ENCODE measurements at regions not wholly inside any gene's neighbourhood (a gene's known extent, or its start where the extent isn't known, plus 50 kb on each side); places are given as distances from the start of the nearest gene placed in this dataset.

DNA sequence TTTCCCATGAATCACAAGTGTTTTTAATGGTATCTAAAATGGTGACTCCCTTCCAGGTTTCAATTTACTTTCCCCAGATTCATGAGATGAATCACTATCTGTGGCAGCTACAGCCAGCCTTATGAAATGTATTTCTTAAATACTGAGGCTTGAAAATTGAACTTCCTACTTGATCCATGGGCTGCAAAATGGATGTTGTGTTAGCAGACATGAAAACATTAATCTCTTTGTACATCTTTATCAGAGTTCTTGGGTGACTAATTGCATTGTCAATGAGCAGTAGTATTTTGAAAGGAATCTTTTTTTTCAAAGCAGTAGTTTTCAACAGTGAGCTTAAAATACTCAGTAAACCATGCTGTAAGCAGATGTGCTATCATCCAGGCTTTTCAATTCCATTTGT is 250.8 kb downstream of the SLC6A15 start:
- peak; percentile 45 for DNase-seq

DNA sequence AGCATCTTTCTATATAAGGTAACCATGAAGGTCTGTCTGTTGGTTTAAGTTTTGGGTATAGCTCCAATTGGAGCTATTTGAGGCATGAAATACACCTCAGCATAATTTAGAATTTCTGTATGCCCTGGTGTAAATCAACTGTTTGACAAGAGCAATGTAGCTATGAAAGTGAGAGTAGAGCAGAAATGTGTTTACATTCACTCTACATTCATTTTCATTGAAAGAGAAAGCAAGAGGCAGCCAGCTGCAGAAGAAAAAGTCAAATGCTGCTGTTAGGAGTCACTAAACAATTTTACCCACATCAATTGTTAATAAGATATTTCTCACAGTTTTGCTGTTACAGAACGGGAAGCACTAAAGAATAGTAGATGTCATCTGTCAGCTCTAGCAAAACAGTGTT is 252.5 kb downstream of the SLC6A15 start:
- no peak for DNase-seq

- DNase-seq, result no peak
Observed at GRCh38 chr12:84658877-84659276, 253.7 kb downstream of the SLC6A15 start.

DNA sequence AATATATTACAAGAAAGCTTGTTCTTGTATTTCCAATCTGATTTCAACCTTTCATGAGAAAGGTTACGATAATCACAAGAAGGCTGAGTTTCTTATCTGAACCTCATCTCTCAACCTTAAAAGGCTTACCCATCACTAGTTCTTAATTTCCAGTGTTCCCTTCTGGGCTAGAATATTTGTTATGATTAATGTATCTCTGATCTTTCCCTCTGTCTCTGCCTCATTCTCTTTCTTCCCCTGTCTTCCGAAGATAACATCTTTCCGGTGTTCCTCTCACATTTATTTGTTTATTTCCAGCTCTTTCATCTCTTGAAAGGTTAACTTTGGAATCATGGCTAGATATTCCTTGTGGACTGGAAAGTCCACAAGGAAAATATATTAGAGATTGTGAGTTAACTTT is 255.9 kb downstream of the SLC6A15 start:
- no peak for DNase-seq

DNA sequence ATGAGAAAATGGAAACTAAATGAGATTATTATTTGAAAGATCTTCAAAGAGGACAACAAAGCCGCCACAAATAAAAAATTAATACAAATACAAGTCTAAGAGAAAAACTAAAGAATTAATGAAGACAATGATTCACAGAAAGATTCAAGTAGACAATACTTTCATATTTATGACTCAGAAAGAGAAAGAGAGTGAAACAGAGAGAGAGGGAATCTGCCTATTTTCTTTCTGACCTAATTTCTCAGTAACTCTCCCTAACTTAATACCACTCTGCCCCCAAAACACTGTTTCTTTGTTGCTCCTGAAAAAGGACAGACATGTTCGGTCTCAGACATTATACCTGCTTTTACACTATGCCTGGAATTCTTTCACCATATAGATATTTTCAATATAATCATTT is 259.1 kb downstream of the SLC6A15 start:
- DNase-seq, result no peak

DNA sequence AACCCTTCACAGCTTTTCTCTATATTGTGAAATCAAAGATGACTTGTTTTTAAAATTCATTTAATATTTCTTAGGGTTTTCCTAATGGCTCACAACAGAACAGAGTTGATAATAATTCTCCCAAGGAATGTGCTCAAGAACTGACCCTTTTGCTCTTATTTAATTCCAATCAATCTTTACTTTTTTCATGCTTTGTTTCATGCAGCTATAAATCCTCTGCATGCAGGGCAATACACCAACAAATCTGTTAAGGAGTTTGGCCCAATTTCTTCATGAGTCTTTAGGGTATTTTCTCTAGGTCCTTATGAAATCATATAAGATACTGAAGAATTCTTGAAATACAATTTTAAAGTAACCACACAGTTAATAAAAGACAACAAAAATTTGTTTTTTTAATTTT is 264.2 kb downstream of the SLC6A15 start:
- no peak for DNase-seq

- no peak for DNase-seq
Observed at GRCh38 chr12:84644908-84645307, 267.7 kb downstream of the SLC6A15 start.

DNA sequence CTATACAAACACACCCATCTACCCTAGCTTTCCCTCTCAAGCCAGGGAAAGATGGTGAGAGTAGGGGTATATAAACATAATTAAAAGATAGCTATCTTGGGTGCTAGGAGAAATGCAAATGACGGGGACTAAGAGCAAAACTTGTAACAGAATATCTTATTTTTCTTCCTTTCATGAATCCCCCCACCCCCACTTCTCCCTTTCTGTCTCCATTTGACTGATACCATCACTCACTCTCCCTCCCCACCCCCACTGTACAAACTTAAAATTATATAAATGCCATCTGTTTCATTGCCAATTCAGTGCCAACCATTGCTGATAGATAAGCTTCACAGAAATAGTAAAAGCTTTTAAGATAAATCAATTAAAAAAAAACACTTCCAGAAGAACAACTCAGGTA is 268.6 kb downstream of the SLC6A15 start:
- DNase-seq, result no peak

DNA sequence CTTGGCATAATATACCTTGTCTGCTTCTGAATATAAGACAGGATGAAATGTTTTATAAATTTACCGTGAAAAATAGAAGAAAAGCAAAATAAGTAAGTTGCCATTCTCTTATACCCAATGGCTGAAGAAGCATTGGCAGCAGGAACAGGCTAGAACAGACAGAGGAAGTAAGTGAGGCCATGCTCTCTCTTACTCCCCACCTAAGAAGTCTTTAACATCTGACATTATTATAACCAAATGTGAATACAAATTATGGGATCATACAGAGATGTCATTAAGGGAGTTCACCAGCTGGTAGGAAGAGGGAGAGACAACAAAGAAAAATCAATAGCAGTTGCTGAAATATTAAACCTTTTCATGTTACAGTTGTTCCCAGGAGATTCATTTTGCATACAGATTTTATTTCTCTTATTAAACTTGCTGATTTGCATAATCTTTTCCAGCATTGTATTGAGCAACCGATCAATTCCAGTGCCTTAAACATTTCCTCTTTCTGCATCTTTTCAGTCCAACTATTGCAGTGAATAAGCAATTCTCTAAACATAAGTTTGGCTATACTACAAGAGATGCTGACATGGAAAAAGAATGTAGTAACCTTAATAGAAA is 270.6 kb downstream of the SLC6A15 start:
- DNase-seq, result no peak

DNA sequence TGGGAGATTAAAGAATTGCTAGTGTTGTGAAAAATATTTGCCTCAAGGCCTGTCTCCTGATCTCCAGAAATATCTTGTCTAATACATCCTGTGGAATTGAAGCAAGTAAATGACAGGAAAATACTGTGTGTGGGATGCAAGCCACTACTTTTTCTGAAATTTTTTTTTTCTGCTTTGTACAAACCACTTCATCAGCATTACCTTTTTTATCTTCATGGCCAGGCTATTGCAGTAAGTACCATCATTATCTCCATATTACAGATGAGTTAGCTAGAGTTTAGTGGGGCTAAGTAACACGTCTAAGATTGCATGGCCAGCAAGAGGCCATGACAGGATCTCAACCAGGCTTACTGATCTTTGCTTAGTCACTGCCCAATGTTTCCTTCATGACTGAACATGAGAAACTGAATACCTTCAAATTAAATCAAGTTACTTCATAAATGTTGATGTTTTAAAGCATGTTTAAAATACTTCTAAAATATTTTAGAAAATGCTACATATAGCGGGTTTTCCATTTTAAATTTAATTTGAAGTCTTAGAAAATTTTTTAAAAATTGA is 273.7 kb downstream of the SLC6A15 start:
- peak; percentile 62 for DNase-seq

DNA sequence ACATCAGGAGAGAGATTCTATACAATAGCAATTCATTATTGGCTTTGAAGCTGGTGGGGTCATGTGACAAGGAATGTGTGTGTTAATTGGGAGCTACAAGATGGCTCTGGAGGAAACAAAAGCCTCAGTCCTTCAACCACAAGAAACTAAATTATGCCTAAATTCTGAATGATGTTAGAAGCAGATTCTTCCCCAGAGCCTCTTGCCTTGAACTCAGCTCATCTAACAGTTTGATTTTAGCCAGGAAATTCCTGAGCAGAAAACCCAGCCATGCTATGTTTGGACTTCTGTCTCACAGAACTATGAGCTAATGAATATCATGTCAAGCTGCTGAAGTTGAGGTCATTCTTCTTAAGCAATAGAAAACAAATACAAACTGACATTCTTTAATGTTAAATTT is 274.7 kb downstream of the SLC6A15 start:
- DNase-seq, result peak; percentile 62

DNA sequence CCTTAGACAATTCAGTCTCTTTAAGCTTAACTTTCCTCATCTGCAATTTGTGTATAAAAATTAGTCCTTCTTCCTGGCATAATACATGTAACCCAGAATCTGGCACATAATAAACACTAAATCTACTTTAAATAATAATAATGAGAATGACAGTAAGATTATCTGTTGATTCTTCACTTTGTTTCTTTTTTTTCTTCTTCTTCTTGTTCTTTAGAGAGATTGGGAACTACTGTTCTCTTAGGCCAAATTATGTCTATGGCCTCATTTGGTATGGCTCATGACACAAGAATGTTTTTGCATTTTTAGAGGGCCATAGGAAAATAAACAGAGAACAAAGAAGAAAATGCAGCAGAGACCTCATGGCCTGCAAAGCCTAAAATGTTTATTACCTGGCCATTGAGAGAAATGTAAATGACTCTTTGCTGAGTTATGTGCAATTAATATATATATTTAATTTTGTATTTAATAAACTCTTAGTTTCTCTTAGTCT is 275.8 kb downstream of the SLC6A15 start:
- DNase-seq, result peak; percentile 50

DNA sequence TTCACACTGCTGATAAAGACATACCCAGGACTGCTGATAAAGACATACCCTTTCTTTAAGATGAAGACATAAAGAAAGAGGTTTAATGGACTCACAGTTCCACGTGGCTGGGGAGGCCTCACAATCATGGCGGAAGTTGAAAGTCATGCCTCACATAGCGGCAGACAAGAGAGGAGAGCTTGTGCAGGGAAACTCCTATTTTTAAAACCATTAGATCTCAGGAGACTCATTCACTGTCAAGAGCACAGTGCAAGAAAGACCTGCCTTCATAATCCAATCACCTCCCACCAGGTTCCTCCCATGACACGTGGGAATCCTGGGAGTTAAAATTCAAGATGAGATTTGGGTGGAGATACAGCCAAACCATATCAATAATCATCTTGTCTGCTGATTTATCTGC is 278.1 kb downstream of the SLC6A15 start:
- no peak for DNase-seq

- DNase-seq, result no peak
Observed at GRCh38 chr12:84632556-84632955, 280.0 kb downstream of the SLC6A15 start.

DNA sequence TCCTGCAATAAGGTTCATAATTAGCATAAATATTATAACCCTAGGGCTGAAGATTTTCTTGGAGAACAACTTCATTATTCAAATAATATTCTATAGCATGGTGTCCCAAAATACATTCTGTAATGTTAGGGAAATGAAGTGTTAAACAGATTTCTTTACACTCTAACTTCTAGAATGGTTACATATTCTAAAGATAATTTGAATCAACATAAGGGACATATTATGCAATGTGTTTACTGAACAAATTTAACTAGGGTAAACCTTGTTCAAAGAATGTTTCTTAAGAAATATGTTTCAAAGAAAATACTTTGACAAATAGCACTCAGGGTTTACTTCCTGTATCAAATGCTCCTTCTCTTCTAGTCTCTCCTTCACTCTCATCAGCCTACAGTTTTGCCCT is 281.6 kb downstream of the SLC6A15 start:
- DNase-seq, result no peak

- no peak for DNase-seq
Observed at GRCh38 chr12:84627593-84627992, 285.0 kb downstream of the SLC6A15 start.

GRCh38 chr12:84624601-84625000 is 288.0 kb downstream of the SLC6A15 start:
- no peak for DNase-seq

DNA sequence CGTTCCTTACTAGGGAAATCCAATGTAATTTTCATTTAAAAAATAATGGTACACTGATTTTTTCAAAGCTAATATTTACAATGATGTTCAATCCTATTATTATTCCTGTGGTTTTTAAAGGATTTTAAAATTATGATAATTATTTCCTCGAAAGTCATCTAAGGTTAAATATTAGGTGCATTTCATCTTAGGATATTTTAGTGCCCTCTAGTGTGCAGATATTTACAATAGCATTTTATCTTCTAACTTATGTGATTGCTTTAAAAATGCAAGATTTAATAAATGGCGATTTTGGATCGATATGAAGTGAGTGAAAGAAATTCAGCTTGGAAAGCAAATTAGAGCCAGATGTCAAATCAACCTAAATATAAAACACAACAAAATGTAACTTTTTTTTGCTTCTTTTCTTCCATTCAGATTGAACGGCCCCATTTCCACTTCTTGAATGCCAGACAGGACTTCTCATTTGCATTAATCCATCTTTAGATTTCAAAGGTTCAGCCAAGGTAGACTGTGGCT is 293.5 kb downstream of the SLC6A15 start:
- DNase-seq, result no peak

- DNase-seq, result no peak
Observed at GRCh38 chr12:84607170-84607819, 305.3 kb downstream of the SLC6A15 start.

- DNase-seq, result no peak
Observed at GRCh38 chr12:84605983-84606382, 306.6 kb downstream of the SLC6A15 start.

DNA sequence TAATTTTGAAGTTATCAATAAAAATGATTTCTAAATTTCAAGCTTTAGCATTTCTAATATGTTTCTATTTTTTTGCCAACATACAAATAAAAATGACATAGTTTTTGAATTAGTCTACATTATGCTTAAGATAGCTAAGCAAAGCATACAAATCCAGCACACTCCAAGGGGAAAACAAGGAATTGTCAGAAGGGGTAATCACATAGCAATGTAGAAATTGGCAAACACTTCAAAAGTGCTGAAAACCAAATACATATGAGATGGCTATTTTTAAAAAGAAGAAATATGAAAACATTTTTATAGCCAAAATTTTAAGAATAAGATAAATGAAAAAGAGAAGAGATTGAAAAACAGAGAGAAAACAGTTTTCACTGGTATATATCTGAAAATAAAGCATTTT is 308.0 kb downstream of the SLC6A15 start:
- DNase-seq, result no peak

DNA sequence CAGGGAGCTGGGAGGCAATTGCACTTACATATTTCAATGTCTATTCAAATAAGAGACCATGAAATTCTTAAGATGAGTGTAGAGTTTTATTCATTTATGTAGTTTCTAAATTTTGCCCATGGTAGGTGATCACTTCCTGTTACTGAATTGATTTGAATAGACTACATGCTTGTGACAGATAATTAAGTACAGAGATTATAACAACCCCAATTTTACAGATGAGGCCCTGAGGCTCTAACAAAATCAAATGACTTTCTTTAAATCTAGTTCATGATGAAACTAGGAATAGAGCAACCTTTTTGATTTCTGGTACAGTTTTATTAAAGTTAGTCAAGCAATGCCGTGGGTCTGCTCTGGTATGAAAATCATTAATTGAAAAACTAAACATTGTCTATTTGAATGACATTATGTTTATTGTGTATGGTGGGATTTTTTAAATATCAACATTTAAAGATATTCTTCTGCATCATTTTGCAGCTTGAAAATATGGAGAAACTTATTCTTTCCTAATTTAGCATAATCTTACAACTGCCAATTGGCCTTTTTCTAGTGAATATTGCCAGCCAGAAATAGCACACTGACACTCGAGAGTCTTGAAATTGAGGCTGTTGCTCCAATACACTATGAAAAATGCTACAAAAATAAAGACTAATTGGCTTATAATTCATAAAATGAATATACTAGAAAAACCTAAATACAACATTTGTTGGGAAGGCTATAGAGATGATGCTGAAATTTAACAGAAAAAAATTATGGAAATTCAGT is 308.9 kb downstream of the SLC6A15 start:
- DNase-seq, result no peak

- no peak for DNase-seq
Observed at GRCh38 chr12:84601483-84601882, 311.1 kb downstream of the SLC6A15 start.

GRCh38 chr12:84599539-84599938 is 313.1 kb downstream of the SLC6A15 start:
- no peak for DNase-seq
